OCI-LY3 (cell line): ENCODE measurements at regions not wholly inside any gene's neighbourhood (a gene's known extent, or its start where the extent isn't known, plus 50 kb on each side); places are given as distances from the start of the nearest gene placed in this dataset.

Source experiments
- H2AFZ ChIP-seq: fragments of 200-600, 300-600 bp; shearing (Covaris generic); 2 replicates; pipeline ENCODE4 v1.6.0; 2014; ENCODE audit warnings: antibody characterized with exemption, low read depth, low read length
- H3K27ac ChIP-seq: fragments of 200-600, 300-600 bp; sonication (generic); 2 replicates; pipeline ENCODE4 v1.5.1; 2014; ENCODE audit warnings: mild to moderate bottlenecking, low read length, moderate library complexity, mixed read lengths
- H3K27me3 ChIP-seq: fragments of 200-600, 300-600 bp; sonication (generic); 2 replicates; pipeline ENCODE4 v1.6.1; 2014; ENCODE audit warnings: low read depth, low read length, mixed read lengths
- H3K36me3 ChIP-seq: fragments of 200-600, 300-600 bp; sonication (generic); replicated peaks from 2 replicates; pipeline ENCODE3; 2014; ENCODE audit warnings: low read depth, low read length, mixed read lengths
- H3K4me1 ChIP-seq: fragments of 300-600, 200-600 bp; sonication (generic); 2 replicates; pipeline ENCODE4 v1.6.1; 2014; ENCODE audit warnings: low read length, mixed read lengths
- H3K4me2 ChIP-seq: fragments of 200-600, 300-600 bp; sonication (generic); 2 replicates; pipeline ENCODE4 v1.6.1; 2014; ENCODE audit warnings: low read length, mixed read lengths
- H3K4me3 ChIP-seq: fragments of 300-600, 200-600 bp; sonication (generic); 2 replicates; pipeline ENCODE4 v1.5.1; 2014; ENCODE audit warnings: antibody characterized with exemption, mild to moderate bottlenecking, low read length, moderate library complexity
- H3K79me2 ChIP-seq: fragments of 300-600, 200-600 bp; shearing (Covaris generic); 2 replicates; pipeline ENCODE4 v1.6.1; 2014; ENCODE audit warnings: mild to moderate bottlenecking, low read length, mixed read lengths
- H3K9ac ChIP-seq: fragments of 300-600, 200-600 bp; shearing (Covaris generic); 2 replicates; pipeline ENCODE4 v1.6.0; 2014; ENCODE audit warnings: mild to moderate bottlenecking, low read length, moderate library complexity
- H3K9me3 ChIP-seq: fragments of 200-600, 300-600 bp; shearing (Covaris generic); 2 replicates; pipeline ENCODE4 v1.6.1; 2014; ENCODE audit warnings: low read length, mixed read lengths; ENCODE audit not compliant: insufficient read depth
- H4K20me1 ChIP-seq: fragments of 200-600, 300-600 bp; sonication (generic); 2 replicates; pipeline ENCODE4 v1.6.1; 2016; ENCODE audit warnings: low read length, mixed read lengths; ENCODE audit not compliant: insufficient read depth
- EZH2phosphoT487 ChIP-seq: fragments of 200-600 bp; shearing (Covaris generic); IDR thresholded peaks from 2 replicates; pipeline ENCODE4 v1.6.1; 2018; ENCODE audit warnings: antibody characterized with exemption, mixed run types, low read depth
- TF ChIP-seq, protein P1 (sequence below): fragments of 200-600, 300-600 bp; sonication (generic); IDR thresholded peaks from 2 replicates; pipeline ENCODE4 v1.5.1; 2014; ENCODE audit warnings: antibody characterized with exemption, low read length, low read depth

DNA sequence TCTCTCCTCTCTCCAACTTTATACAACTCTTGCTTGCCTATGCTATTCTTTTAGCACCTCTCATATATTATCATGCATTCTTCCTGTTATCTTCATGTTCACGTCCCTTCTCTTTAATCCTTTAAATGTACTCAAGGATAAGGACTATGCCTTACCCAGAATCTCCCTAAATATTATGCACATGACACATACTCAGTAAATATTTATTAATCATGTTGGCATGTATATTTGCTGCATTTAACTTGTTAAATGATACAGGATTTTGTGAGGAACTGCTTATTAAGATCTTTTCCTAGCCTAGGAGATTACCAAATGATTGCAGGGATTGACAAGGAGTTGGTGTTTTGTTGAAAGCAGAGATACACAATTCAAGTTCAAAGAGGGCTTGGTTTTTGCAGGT, 109.4 kb downstream of the RGS2 start:
- Histone ChIP-seq H3K4me1 (no peaks in the 10 kb centered on the region), H3K36me3 (no peaks in the 10 kb centered on the region), H4K20me1 (no peaks in the 10 kb centered on the region), H3K9me3 (no peaks in the 10 kb centered on the region), H3K27me3 (no peaks in the 10 kb centered on the region), H3K79me2 (no peaks in the 10 kb centered on the region), H3K4me2 (no peak overlapping the region), H3K4me3 (no peak overlapping the region), H2AFZ (no peak overlapping the region), H3K9ac (no peak overlapping the region), H3K27ac (no peak overlapping the region)
- TF ChIP-seq EZH2phosphoT487 = no peak
- TF ChIP-seq, protein P1, sequence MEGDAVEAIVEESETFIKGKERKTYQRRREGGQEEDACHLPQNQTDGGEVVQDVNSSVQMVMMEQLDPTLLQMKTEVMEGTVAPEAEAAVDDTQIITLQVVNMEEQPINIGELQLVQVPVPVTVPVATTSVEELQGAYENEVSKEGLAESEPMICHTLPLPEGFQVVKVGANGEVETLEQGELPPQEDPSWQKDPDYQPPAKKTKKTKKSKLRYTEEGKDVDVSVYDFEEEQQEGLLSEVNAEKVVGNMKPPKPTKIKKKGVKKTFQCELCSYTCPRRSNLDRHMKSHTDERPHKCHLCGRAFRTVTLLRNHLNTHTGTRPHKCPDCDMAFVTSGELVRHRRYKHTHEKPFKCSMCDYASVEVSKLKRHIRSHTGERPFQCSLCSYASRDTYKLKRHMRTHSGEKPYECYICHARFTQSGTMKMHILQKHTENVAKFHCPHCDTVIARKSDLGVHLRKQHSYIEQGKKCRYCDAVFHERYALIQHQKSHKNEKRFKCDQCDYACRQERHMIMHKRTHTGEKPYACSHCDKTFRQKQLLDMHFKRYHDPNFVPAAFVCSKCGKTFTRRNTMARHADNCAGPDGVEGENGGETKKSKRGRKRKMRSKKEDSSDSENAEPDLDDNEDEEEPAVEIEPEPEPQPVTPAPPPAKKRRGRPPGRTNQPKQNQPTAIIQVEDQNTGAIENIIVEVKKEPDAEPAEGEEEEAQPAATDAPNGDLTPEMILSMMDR = no peak

DNA sequence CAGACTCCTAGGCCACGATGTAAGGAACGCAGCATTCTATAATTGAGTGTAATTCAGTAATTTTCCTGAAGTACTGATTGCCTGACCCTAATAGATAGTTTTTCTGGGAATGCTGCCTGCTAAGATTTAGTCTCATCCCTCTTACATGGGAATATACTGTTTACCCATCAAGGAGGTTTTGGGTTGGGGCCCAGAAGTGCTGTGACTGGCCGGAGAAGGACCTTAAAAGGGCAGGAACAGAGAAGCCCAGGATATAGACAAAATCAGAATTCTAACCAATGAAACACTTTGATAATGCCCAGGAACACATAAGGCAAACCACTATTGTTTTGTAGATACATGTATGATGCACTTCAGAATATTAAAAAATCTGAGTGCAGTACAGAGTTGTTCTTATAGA, 111.6 kb downstream of the RGS2 start:
- H4K20me1 ChIP-seq = no peaks in the 10 kb centered on the region
- H3K79me2 ChIP-seq = no peaks in the 10 kb centered on the region
- no peaks in the 10 kb centered on the region for H3K27me3 ChIP-seq
- H3K4me1 ChIP-seq = no peaks in the 10 kb centered on the region
- no peak for TF ChIP-seq EZH2phosphoT487
- TF ChIP-seq, protein P1 = no peak
- no peaks in the 10 kb centered on the region for H3K36me3 ChIP-seq
- no peak overlapping the region for H2AFZ ChIP-seq
- H3K4me3 ChIP-seq = no peak overlapping the region
- H3K4me2 ChIP-seq = no peak overlapping the region
- no peaks in the 10 kb centered on the region for H3K9me3 ChIP-seq
- H3K9ac ChIP-seq = no peak overlapping the region
- no peak overlapping the region for H3K27ac ChIP-seq

DNA sequence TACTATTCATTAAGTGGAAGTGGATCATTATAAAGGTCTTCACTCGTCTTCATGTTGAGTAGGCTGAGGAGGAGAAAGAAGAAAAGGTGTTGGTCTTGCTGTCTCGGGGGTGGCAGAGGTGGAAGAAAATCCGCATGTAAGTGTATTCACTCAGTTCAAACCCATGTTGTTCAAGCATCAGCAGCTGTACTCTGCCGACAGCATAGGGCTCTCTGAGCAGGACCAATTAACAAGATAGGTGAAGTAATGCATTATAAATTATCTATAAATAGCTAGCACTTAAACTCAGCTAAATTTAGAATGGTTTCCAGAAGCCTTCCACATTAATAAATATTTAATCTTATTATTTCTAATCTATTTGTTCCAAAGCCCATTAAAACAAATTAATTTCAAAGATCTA, 116.8 kb downstream of the RGS2 start:
- no peak overlapping the region for H3K27ac ChIP-seq
- H3K79me2 ChIP-seq = no peaks in the 10 kb centered on the region
- H3K9me3 ChIP-seq = no peaks in the 10 kb centered on the region
- H3K27me3 ChIP-seq = peaks cover 4% of the 10 kb centered on the region; the same call in 1 of the 2 replicates
- no peaks in the 10 kb centered on the region for H3K4me1 ChIP-seq
- H3K4me3 ChIP-seq = no peak overlapping the region
- H3K9ac ChIP-seq = no peak overlapping the region
- H4K20me1 ChIP-seq = no peaks in the 10 kb centered on the region
- no peak overlapping the region for H2AFZ ChIP-seq
- no peak for TF ChIP-seq EZH2phosphoT487
- TF ChIP-seq, protein P1 = no peak
- no peaks in the 10 kb centered on the region for H3K36me3 ChIP-seq
- no peak overlapping the region for H3K4me2 ChIP-seq

DNA sequence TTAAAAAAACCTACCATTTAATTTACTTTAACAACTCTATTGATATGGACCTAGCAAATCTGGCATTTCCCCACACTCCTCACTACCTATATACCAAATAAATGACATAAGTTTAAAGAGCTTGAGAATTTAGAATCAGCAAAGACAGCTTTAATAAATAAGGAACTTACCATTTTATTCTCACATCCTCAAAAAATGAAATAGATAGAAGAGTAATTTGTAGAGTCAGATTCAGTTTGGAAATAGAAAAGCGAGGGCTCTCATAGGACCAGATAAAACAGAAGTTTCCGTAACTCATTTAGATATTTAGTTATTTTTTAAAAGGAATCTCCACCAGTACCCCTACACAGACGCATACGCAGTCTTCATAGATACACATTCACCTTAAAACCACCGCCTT, 117.9 kb downstream of the RGS2 start:
- H3K4me1 ChIP-seq = no peaks in the 10 kb centered on the region
- no peaks in the 10 kb centered on the region for H3K9me3 ChIP-seq
- no peak overlapping the region for H3K4me3 ChIP-seq
- TF ChIP-seq, protein P1 = no peak
- no peak for TF ChIP-seq EZH2phosphoT487
- no peaks in the 10 kb centered on the region for H4K20me1 ChIP-seq
- no peaks in the 10 kb centered on the region for H3K36me3 ChIP-seq
- H3K27ac ChIP-seq = no peak overlapping the region
- H3K27me3 ChIP-seq = peaks cover 4% of the 10 kb centered on the region; the same call in 1 of the 2 replicates
- no peak overlapping the region for H2AFZ ChIP-seq
- H3K9ac ChIP-seq = no peak overlapping the region
- no peaks in the 10 kb centered on the region for H3K79me2 ChIP-seq
- H3K4me2 ChIP-seq = no peak overlapping the region
